B cell (primary cell): ENCODE measurements at regions not wholly inside any gene's neighbourhood (a gene's known extent, or its start where the extent isn't known, plus 50 kb on each side); places are given as distances from the start of the nearest gene placed in this dataset.
"Not testable (repeated sequence)": the region's sequence is repeated elsewhere in the genome, so short reads cannot be mapped to it uniquely, and the experiment has no call there.

Source experiments
- ATAC-seq: fragments of 200-7000 bp; cut with Tn5 transposase; one replicate; pipeline ENCODE4 v1.10.0; 2021; ENCODE audit warnings: low read depth, mild to moderate bottlenecking, moderate number of reproducible peaks, moderate library complexity
- CTCF ChIA-PET: fragments of 350-600 bp; sonication (Branson Sonifier 250); formaldehyde crosslinking; loops from one replicate; lab custom pipeline; 2021; ENCODE audit warnings: antibody characterized with exemption, inconsistent platforms; lab: Charles Lee
- POLR2A ChIA-PET: fragments of 350-600 bp; sonication (Branson Sonifier 250); formaldehyde crosslinking; loops from one replicate; lab custom pipeline; 2021; ENCODE audit warnings: antibody characterized with exemption; lab: Charles Lee
- DNase-seq: peaks from one replicate; pipeline ENCODE4 v3.0.0; 2013
- H2AFZ ChIP-seq: 2 replicates; pipeline ENCODE4 v1.6.1; 2012; ENCODE audit warnings: mild to moderate bottlenecking, low read depth, low read length; ENCODE audit not compliant: insufficient read depth, poor library complexity, severe bottlenecking
- H3K27ac ChIP-seq, 2 donors: 1 replicate in 1 of 2; 2 replicates in 1 of 2; pipeline ENCODE4 v1.5.1; 2012 to 2013; ENCODE audit warnings: low read length in 2 of 2, mild to moderate bottlenecking in 2 of 2, moderate library complexity in 1 of 2
- H3K27me3 ChIP-seq, 4 experiments: fragments of 200-600 bp in 1 of 4; sonication (generic) in 1 of 4; replicated peaks in 1 of 4; 1 replicate in 2 of 4; 2 replicates in 2 of 4; pipeline versions ENCODE4 v1.6.1 to v1.7.0; 2013 to 2016; ENCODE audit warnings: low read length in 3 of 4, mild to moderate bottlenecking in 2 of 4, mixed read lengths in 1 of 4, moderate library complexity in 1 of 4; ENCODE audit not compliant: insufficient read depth in 4 of 4, control insufficient read depth in 3 of 4; ENCODE audit errors: control extremely low read depth in 1 of 4
- H3K36me3 ChIP-seq, 2 experiments: replicated peaks in 1 of 2; 1 replicate in 1 of 2; 2 replicates in 1 of 2; pipeline versions ENCODE4 v1.6.1 to v1.7.1; 2013; ENCODE audit warnings: low read length in 1 of 2; ENCODE audit not compliant: insufficient read depth in 2 of 2, control insufficient read depth in 1 of 2; ENCODE audit errors: control extremely low read depth in 1 of 2, extremely low read depth in 1 of 2
- H3K4me1 ChIP-seq, 2 donors: fragments of 200-600 bp in 1 of 2; sonication (generic) in 1 of 2; 1 replicate in 1 of 2; 2 replicates in 1 of 2; pipeline versions ENCODE4 v1.5.1 to v1.6.1; 2013 to 2017; ENCODE audit warnings: low read length in 2 of 2; ENCODE audit not compliant: control insufficient read depth in 2 of 2, insufficient read depth in 2 of 2
- H3K4me2 ChIP-seq: replicated peaks from 2 replicates; pipeline ENCODE3; 2012; ENCODE audit warnings: mild to moderate bottlenecking, low read depth, low read length; ENCODE audit not compliant: poor library complexity, severe bottlenecking
- H3K4me3 ChIP-seq, 5 experiments: fragments of 200-600 bp in 1 of 5; sonication (generic) in 1 of 5; 1 replicate in 3 of 5; 2 replicates in 2 of 5; pipeline versions ENCODE4 v1.5.1 to v1.7.0; 2011 to 2016; ENCODE audit warnings: low read length in 4 of 5, mild to moderate bottlenecking in 4 of 5, low read depth in 2 of 5, control low read depth in 1 of 5, moderate library complexity in 1 of 5; ENCODE audit not compliant: insufficient read depth in 1 of 5; ENCODE audit errors: control extremely low read depth in 1 of 5, extremely low read depth in 1 of 5
- H3K79me2 ChIP-seq: fragments of 200-600 bp; sonication (generic); one replicate; pipeline ENCODE4 v1.6.0; 2016; ENCODE audit warnings: low read length; ENCODE audit not compliant: control insufficient read depth, insufficient read depth
- H3K9ac ChIP-seq: fragments of 200-600 bp; sonication (generic); 2 replicates; pipeline ENCODE4 v1.6.1; 2017; ENCODE audit warnings: mild to moderate bottlenecking, low read length, moderate library complexity
- H3K9me3 ChIP-seq, 3 donors: one replicate each; pipeline versions ENCODE4 v1.6.1 to v1.7.1; 2013; ENCODE audit warnings: low read length in 2 of 3; ENCODE audit not compliant: control insufficient read depth in 2 of 3, insufficient read depth in 1 of 3; ENCODE audit errors: control extremely low read depth in 1 of 3
- H4K20me1 ChIP-seq: 2 replicates; pipeline ENCODE4 v1.6.0; 2012; ENCODE audit warnings: mild to moderate bottlenecking, low read length; ENCODE audit not compliant: insufficient read depth, control insufficient read depth, poor library complexity, severe bottlenecking
- H3K27ac Mint-ChIP-seq: one replicate; pipeline ENCODE4 v1.8.0; 2021; ENCODE audit warnings: mixed read lengths
- H3K27me3 Mint-ChIP-seq: one replicate; pipeline ENCODE4 v1.8.0; 2021; ENCODE audit warnings: mixed read lengths
- H3K4me1 Mint-ChIP-seq: one replicate; pipeline ENCODE4 v1.8.0; 2021; ENCODE audit warnings: mixed read lengths
- H3K4me3 Mint-ChIP-seq: one replicate; pipeline ENCODE4 v1.8.0; 2021; ENCODE audit warnings: mixed read lengths
- H3K9me3 Mint-ChIP-seq: one replicate; pipeline ENCODE4 v1.8.0; 2022; ENCODE audit warnings: mixed read lengths; ENCODE audit not compliant: insufficient read depth
- EZH2 ChIP-seq: IDR thresholded peaks from 2 replicates; pipeline ENCODE4 v1.6.1; 2012; ENCODE audit warnings: borderline replicate concordance, low read depth, mild to moderate bottlenecking, moderate library complexity, low read length; ENCODE audit not compliant: insufficient read depth, poor library complexity, severe bottlenecking
- WGBS: methylation state at CpG from one replicate; pipeline ENCODE4 v1.1.5; 2013; ENCODE audit warnings: missing lambda C conversion rate; ENCODE audit not compliant: insufficient coverage; 5-methylcytosine and 5-hydroxymethylcytosine counted together
- intact Hi-C: fragments of 100-400 bp; cut with micrococcal nuclease; formaldehyde crosslinking; loops from one replicate; pipeline ENCODE4 v1.10.0; 2022
- TF ChIP-seq, protein P1 (sequence below): fragments of 200-600 bp; IDR thresholded peaks from one replicate; pipeline ENCODE4 v1.8.0; 2022; ENCODE audit warnings: antibody characterized with exemption, mild to moderate bottlenecking

DNA sequence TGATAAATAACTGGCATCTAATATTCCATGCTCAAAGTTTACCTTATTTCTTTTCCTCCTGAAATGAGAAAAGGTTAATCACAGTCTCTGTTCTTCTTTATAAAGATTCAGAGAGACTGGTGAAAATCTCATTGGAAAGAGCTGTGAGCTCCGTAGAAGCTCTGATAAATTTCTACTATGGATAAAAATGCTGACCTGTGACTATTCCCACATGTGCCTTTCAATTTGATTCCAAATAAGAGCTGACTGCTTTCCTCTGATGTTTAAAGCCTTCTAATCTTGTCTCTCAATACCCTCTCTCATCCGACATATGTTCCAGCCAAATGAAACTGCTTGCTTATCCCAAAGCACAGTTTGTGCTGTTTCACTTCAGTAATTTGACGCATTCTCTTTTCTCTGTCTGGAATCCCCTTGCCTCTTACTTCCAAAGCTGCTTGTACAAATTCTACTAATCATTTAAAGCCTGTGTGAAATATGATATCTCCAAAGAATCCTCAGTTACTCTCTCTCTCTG, 130.1 kb downstream of the RTP4 start:
- Mint-ChIP-seq H3K9me3 (no peaks in the 10 kb centered on the region), H3K4me1 (no peaks in the 10 kb centered on the region), H3K27ac (no peak overlapping the region), H3K4me3 (no peak overlapping the region), H3K27me3 (peaks cover 31% of the 10 kb centered on the region)
- ChIA-PET POLR2A (no interaction called here), CTCF (no interaction called here)
- 100% methylated on average over 2 of the region's 3 CpGs for WGBS
- no peaks in the 10 kb centered on the region for H3K4me1 ChIP-seq
- TF ChIP-seq, protein P1, sequence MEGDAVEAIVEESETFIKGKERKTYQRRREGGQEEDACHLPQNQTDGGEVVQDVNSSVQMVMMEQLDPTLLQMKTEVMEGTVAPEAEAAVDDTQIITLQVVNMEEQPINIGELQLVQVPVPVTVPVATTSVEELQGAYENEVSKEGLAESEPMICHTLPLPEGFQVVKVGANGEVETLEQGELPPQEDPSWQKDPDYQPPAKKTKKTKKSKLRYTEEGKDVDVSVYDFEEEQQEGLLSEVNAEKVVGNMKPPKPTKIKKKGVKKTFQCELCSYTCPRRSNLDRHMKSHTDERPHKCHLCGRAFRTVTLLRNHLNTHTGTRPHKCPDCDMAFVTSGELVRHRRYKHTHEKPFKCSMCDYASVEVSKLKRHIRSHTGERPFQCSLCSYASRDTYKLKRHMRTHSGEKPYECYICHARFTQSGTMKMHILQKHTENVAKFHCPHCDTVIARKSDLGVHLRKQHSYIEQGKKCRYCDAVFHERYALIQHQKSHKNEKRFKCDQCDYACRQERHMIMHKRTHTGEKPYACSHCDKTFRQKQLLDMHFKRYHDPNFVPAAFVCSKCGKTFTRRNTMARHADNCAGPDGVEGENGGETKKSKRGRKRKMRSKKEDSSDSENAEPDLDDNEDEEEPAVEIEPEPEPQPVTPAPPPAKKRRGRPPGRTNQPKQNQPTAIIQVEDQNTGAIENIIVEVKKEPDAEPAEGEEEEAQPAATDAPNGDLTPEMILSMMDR = no peak
- no peak for TF ChIP-seq EZH2
- intact Hi-C loops = no loop called here
- no peak overlapping the region for H3K4me3 ChIP-seq
- no peak overlapping the region for H3K9ac ChIP-seq
- peaks cover 0 to 3% (median 0%) of the 10 kb centered on the region in 4 experiments for H3K27me3 ChIP-seq
- no peak overlapping the region for H2AFZ ChIP-seq
- H3K79me2 ChIP-seq = no peaks in the 10 kb centered on the region
- no peak overlapping the region for H3K4me2 ChIP-seq
- no peak overlapping the region for H3K27ac ChIP-seq
- DNase-seq = no peak
- no peaks in the 10 kb centered on the region for H3K36me3 ChIP-seq
- ATAC-seq = no peak
- peaks cover 0 to under 1% (median 0%) of the 10 kb centered on the region in 3 donors for H3K9me3 ChIP-seq
- no peaks in the 10 kb centered on the region for H4K20me1 ChIP-seq

DNA sequence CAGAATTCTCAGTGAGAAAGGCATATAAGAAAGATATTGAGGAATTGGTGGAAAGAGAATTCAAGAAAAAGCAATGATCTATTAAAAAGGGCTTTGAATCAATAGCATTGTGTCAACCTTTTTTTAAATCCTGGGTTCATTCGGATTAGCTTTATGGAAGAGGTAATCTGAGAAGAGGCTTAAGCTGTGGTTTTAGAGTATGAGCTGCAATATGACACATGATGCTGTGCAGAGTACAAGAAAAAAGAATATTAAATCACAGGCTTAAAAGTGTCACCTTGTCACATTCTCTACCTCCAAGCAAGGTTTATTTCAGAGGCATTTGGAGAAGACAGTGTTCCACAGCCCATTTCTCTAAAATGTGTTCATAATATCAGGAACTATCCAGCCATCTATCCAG, 128.9 kb downstream of the RTP4 start:
- POLR2A ChIA-PET = no interaction called here
- Histone ChIP-seq H3K9me3 (peaks cover 0 to 5% (median 3%) of the 10 kb centered on the region in 3 donors), H3K4me2 (no peak overlapping the region), H3K79me2 (no peaks in the 10 kb centered on the region), H4K20me1 (no peaks in the 10 kb centered on the region), H3K9ac (no peak overlapping the region), H2AFZ (no peak overlapping the region), H3K4me3 (no peak overlapping the region), H3K36me3 (no peaks in the 10 kb centered on the region), H3K27ac (no peak overlapping the region), H3K27me3 (peaks cover 0 to 4% (median 0%) of the 10 kb centered on the region in 4 experiments), H3K4me1 (no peaks in the 10 kb centered on the region)
- CTCF ChIA-PET = no interaction called here
- DNase-seq (no peak), ATAC-seq (no peak)
- intact Hi-C loops = no loop called here
- Mint-ChIP-seq H3K27ac (no peak overlapping the region), H3K4me1 (no peaks in the 10 kb centered on the region), H3K27me3 (peaks cover 35% of the 10 kb centered on the region), H3K9me3 (peaks cover 4% of the 10 kb centered on the region), H3K4me3 (no peak overlapping the region)
- no peak for TF ChIP-seq EZH2
- TF ChIP-seq, protein P1 = no peak
- 83% methylated on average over 1 of the region's 1 CpG for WGBS

DNA sequence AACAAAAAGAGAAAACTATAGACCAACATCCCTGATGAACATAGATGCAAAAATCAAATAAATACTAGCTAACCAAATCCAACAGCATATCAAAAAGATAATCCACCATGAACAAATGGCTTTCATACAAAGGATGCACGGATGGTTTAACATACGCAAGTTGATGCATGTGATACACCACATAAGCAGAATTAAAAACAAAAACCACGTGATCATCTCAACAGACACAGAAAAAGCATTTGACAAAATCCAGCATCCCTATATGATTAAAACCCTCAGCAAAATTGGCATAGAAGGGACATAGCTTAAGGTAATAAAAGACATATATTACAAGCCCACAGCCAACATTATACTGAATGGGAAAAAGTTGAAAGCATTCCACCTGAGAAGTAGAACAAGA, 125.9 kb downstream of the RTP4 start:
- DNase-seq, ATAC-seq, POLR2A ChIA-PET, H3K4me1 ChIP-seq, H3K27ac ChIP-seq, H3K36me3 ChIP-seq, H3K9ac ChIP-seq, H3K9me3 ChIP-seq, H4K20me1 ChIP-seq, H3K9me3 Mint-ChIP-seq, intact Hi-C loops, H3K27me3 ChIP-seq, H2AFZ ChIP-seq, H3K4me3 Mint-ChIP-seq, CTCF ChIA-PET, H3K4me2 ChIP-seq, H3K4me1 Mint-ChIP-seq, H3K79me2 ChIP-seq, H3K27ac Mint-ChIP-seq, H3K4me3 ChIP-seq: not testable (repeated sequence)
- no CpG with 5 or more reads among the region's 3 CpGs for WGBS
- H3K27me3 Mint-ChIP-seq = peaks cover 41% of the 10 kb centered on the region
